BLaER1 treated with 17β-estradiol and CSF1 and Interleukin-3, amounts not matched to agents 10 nM and 100 nM (cell line): ENCODE measurements at regions not wholly inside any gene's neighbourhood (a gene's known extent, or its start where the extent isn't known, plus 50 kb on each side); places are given as distances from the start of the nearest gene placed in this dataset.

Experiments
- H3K27ac ChIP-seq, 11 experiments: shearing (Covaris generic); formaldehyde crosslinking; 2 replicates each; pipeline ENCODE4 v1.8.1; 2022
- H3K27me3 ChIP-seq, 11 experiments: shearing (Covaris generic); formaldehyde crosslinking; 2 replicates each; pipeline ENCODE4 v1.8.1; 2022
- H3K36me3 ChIP-seq, 11 experiments: shearing (Covaris generic); formaldehyde crosslinking; 2 replicates each; pipeline ENCODE4 v1.8.1; 2022
- H3K4me1 ChIP-seq, 10 experiments: shearing (Covaris generic); formaldehyde crosslinking; 2 replicates each; pipeline ENCODE4 v1.8.1; 2022
- H3K4me2 ChIP-seq, 11 experiments: shearing (Covaris generic); formaldehyde crosslinking; 2 replicates each; pipeline ENCODE4 v1.8.1; 2022
- H3K4me3 ChIP-seq, 10 experiments: shearing (Covaris generic); formaldehyde crosslinking; 2 replicates each; pipeline ENCODE4 v1.8.1; 2022
- H3K9ac ChIP-seq, 11 experiments: shearing (Covaris generic); formaldehyde crosslinking; 2 replicates each; pipeline ENCODE4 v1.8.1; 2022
- H3K9me3 ChIP-seq, 11 experiments: shearing (Covaris generic); formaldehyde crosslinking; replicated peaks in 1 of 11; 2 replicates each; pipeline ENCODE4 v1.8.1; 2022
- H4K20me1 ChIP-seq, 11 experiments: shearing (Covaris generic); formaldehyde crosslinking; 2 replicates each; pipeline ENCODE4 v1.8.1; 2022
- Cebpa-rat ChIP-seq, 11 experiments: shearing (Covaris generic); IDR thresholded peaks; 2 replicates each; pipeline ENCODE4 v1.8.1; 2022

- H3K9ac ChIP-seq = no peak overlapping the region
- no peaks in the 10 kb centered on the region for H4K20me1 ChIP-seq
- H3K9me3 ChIP-seq = no peaks in the 10 kb centered on the region
- H3K27me3 ChIP-seq = no peaks in the 10 kb centered on the region
- H3K4me1 ChIP-seq = peaks cover 0 to 5% (median 2%) of the 10 kb centered on the region in 10 experiments; a peak in 13 of 20 replicates
- no peak overlapping the region for H3K4me3 ChIP-seq
- no peak for TF ChIP-seq Cebpa-rat (IDR thresholded peaks at IDR 0.05)
- H3K27ac ChIP-seq = no peak overlapping the region
- no peaks in the 10 kb centered on the region for H3K36me3 ChIP-seq
- H3K4me2 ChIP-seq = no peak overlapping the region
Measured at GRCh38 chr16:6674071-6674470, 658.6 kb upstream of the RBFOX1 start.

- Histone ChIP-seq H4K20me1 (no peaks in the 10 kb centered on the region), H3K4me1 (no peaks in the 10 kb centered on the region), H3K4me2 (no peak overlapping the region), H3K9ac (no peak overlapping the region), H3K9me3 (no peaks in the 10 kb centered on the region), H3K27ac (no peak overlapping the region), H3K4me3 (no peak overlapping the region), H3K36me3 (no peaks in the 10 kb centered on the region), H3K27me3 (no peaks in the 10 kb centered on the region)
- TF ChIP-seq Cebpa-rat (IDR thresholded peaks at IDR 0.05) = no peak
Measured at GRCh38 chr16:6672507-6672906, 660.1 kb upstream of the RBFOX1 start.

- H3K4me1 ChIP-seq = no peaks in the 10 kb centered on the region
- no peaks in the 10 kb centered on the region for H3K36me3 ChIP-seq
- no peaks in the 10 kb centered on the region for H3K27me3 ChIP-seq
- no peak overlapping the region for H3K4me3 ChIP-seq
- TF ChIP-seq Cebpa-rat (IDR thresholded peaks at IDR 0.05) = no peak
- no peak overlapping the region for H3K9ac ChIP-seq
- no peaks in the 10 kb centered on the region for H3K9me3 ChIP-seq
- H3K27ac ChIP-seq = no peak overlapping the region
- no peak overlapping the region for H3K4me2 ChIP-seq
- no peaks in the 10 kb centered on the region for H4K20me1 ChIP-seq
Measured at GRCh38 chr16:6667393-6667792, 665.3 kb upstream of the RBFOX1 start.

- Histone ChIP-seq H3K9me3 (no peaks in the 10 kb centered on the region), H3K27me3 (no peaks in the 10 kb centered on the region), H4K20me1 (no peaks in the 10 kb centered on the region), H3K27ac (no peak overlapping the region), H3K4me2 (no peak overlapping the region), H3K4me3 (no peak overlapping the region), H3K9ac (no peak overlapping the region), H3K36me3 (no peaks in the 10 kb centered on the region), H3K4me1 (no peaks in the 10 kb centered on the region)
- no peak for TF ChIP-seq Cebpa-rat (IDR thresholded peaks at IDR 0.05)
Measured at GRCh38 chr16:6665126-6665525, 667.5 kb upstream of the RBFOX1 start.

GRCh38 chr16:6663668-6664067, 669.0 kb upstream of the RBFOX1 start:
- H3K36me3 ChIP-seq = no peaks in the 10 kb centered on the region
- H3K9ac ChIP-seq = no peak overlapping the region
- no peaks in the 10 kb centered on the region for H3K4me1 ChIP-seq
- no peak overlapping the region for H3K4me2 ChIP-seq
- H3K27me3 ChIP-seq = no peaks in the 10 kb centered on the region
- H3K27ac ChIP-seq = no peak overlapping the region
- TF ChIP-seq Cebpa-rat (IDR thresholded peaks at IDR 0.05) = no peak
- no peak overlapping the region for H3K4me3 ChIP-seq
- H4K20me1 ChIP-seq = no peaks in the 10 kb centered on the region
- H3K9me3 ChIP-seq = no peaks in the 10 kb centered on the region

GRCh38 chr16:6656760-6657159, 675.9 kb upstream of the RBFOX1 start:
- H3K27ac ChIP-seq = no peak overlapping the region
- no peak for TF ChIP-seq Cebpa-rat (IDR thresholded peaks at IDR 0.05)
- H3K9ac ChIP-seq = no peak overlapping the region
- H3K36me3 ChIP-seq = no peaks in the 10 kb centered on the region
- H3K4me3 ChIP-seq = no peak overlapping the region
- H3K4me1 ChIP-seq = no peaks in the 10 kb centered on the region
- no peaks in the 10 kb centered on the region for H4K20me1 ChIP-seq
- H3K9me3 ChIP-seq = no peaks in the 10 kb centered on the region; a peak in 1 of 22 replicates
- H3K4me2 ChIP-seq = no peak overlapping the region
- no peaks in the 10 kb centered on the region for H3K27me3 ChIP-seq

- TF ChIP-seq Cebpa-rat (IDR thresholded peaks at IDR 0.05) = no peak
- no peaks in the 10 kb centered on the region for H3K36me3 ChIP-seq
- no peak overlapping the region for H3K9ac ChIP-seq
- peaks cover 0 to 11% (median 10%) of the 10 kb centered on the region in 11 experiments; a peak in 14 of 22 replicates for H3K27me3 ChIP-seq
- H3K4me3 ChIP-seq = no peak overlapping the region
- no peaks in the 10 kb centered on the region for H3K4me1 ChIP-seq
- H3K4me2 ChIP-seq = no peak overlapping the region
- no peak overlapping the region for H3K27ac ChIP-seq
- no peaks in the 10 kb centered on the region for H4K20me1 ChIP-seq
- no peaks in the 10 kb centered on the region; a peak in 2 of 22 replicates for H3K9me3 ChIP-seq
Measured at GRCh38 chr16:6646891-6647290, 685.8 kb upstream of the RBFOX1 start.

- no peaks in the 10 kb centered on the region for H3K9me3 ChIP-seq
- H3K4me3 ChIP-seq = no peak overlapping the region
- H3K27ac ChIP-seq = no peak overlapping the region
- H4K20me1 ChIP-seq = no peaks in the 10 kb centered on the region
- H3K27me3 ChIP-seq = peaks cover 0 to 20% (median 17%) of the 10 kb centered on the region in 11 experiments; a peak in 14 of 22 replicates
- no peak overlapping the region for H3K9ac ChIP-seq
- no peaks in the 10 kb centered on the region for H3K4me1 ChIP-seq
- no peak overlapping the region for H3K4me2 ChIP-seq
- no peaks in the 10 kb centered on the region for H3K36me3 ChIP-seq
- TF ChIP-seq Cebpa-rat (IDR thresholded peaks at IDR 0.05) = no peak
Measured at GRCh38 chr16:6645768-6646568, 686.7 kb upstream of the RBFOX1 start.

GRCh38 chr16:6644916-6645315, 687.7 kb upstream of the RBFOX1 start:
- Histone ChIP-seq H3K27me3 (peaks cover 0 to 21% (median 17%) of the 10 kb centered on the region in 11 experiments; a peak in 14 of 22 replicates), H3K9me3 (no peaks in the 10 kb centered on the region), H3K27ac (no peak overlapping the region), H3K36me3 (no peaks in the 10 kb centered on the region), H3K4me1 (no peaks in the 10 kb centered on the region), H3K4me3 (no peak overlapping the region), H4K20me1 (no peaks in the 10 kb centered on the region), H3K9ac (no peak overlapping the region), H3K4me2 (no peak overlapping the region)
- TF ChIP-seq Cebpa-rat (IDR thresholded peaks at IDR 0.05) = no peak

- no peak overlapping the region for H3K27ac ChIP-seq
- H3K9ac ChIP-seq = no peak overlapping the region
- H3K27me3 ChIP-seq = peaks cover 0 to 21% (median 17%) of the 10 kb centered on the region in 11 experiments; a peak in 14 of 22 replicates
- no peak overlapping the region for H3K4me2 ChIP-seq
- no peak for TF ChIP-seq Cebpa-rat (IDR thresholded peaks at IDR 0.05)
- H3K36me3 ChIP-seq = no peaks in the 10 kb centered on the region
- H3K9me3 ChIP-seq = no peaks in the 10 kb centered on the region
- H4K20me1 ChIP-seq = no peaks in the 10 kb centered on the region
- H3K4me1 ChIP-seq = no peaks in the 10 kb centered on the region
- no peak overlapping the region for H3K4me3 ChIP-seq
Measured at GRCh38 chr16:6643080-6643686, 689.5 kb upstream of the RBFOX1 start.
